ENCODE measurements at regions not wholly inside any gene's neighbourhood (a gene's known extent, or its start where the extent isn't known, plus 50 kb on each side); places are given as distances from the start of the nearest gene placed in this dataset.

DNA sequence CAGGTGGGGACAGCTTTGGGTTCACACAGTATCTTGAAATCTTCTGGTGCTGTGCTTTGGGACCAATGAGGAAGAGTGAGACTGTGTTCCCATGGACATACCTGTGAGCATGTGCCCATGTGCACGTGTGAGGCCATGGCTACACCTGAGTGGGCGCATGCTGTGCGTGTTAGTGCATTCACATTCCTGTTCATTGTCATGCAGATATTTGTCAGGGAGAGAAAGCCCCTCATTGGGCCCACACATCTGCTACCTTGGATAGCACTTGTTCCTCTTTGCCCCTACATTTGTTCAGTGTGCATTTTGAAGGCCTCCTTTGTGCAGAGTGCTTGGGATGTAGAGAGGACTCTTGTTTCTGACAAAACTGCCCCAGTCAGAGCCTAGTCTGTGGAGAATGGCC lies 154.3 kb upstream of the E2F8 start:
- TF ChIP-seq, protein P1, sequence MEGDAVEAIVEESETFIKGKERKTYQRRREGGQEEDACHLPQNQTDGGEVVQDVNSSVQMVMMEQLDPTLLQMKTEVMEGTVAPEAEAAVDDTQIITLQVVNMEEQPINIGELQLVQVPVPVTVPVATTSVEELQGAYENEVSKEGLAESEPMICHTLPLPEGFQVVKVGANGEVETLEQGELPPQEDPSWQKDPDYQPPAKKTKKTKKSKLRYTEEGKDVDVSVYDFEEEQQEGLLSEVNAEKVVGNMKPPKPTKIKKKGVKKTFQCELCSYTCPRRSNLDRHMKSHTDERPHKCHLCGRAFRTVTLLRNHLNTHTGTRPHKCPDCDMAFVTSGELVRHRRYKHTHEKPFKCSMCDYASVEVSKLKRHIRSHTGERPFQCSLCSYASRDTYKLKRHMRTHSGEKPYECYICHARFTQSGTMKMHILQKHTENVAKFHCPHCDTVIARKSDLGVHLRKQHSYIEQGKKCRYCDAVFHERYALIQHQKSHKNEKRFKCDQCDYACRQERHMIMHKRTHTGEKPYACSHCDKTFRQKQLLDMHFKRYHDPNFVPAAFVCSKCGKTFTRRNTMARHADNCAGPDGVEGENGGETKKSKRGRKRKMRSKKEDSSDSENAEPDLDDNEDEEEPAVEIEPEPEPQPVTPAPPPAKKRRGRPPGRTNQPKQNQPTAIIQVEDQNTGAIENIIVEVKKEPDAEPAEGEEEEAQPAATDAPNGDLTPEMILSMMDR (conservative IDR thresholded peaks at IDR 0.05 in 1 of 2, IDR thresholded peaks at IDR 0.05 in 1 of 2; ENCODE audit: extremely low read depth in 1 of 2, insufficient read depth in 1 of 2, low read depth in 1 of 2, low read length in 2 of 2): no peak
- TF ChIP-seq EZH2 (IDR thresholded peaks at IDR 0.05; ENCODE audit: borderline replicate concordance, low read length): no peak
